GM12878 (cell line): ENCODE measurements at regions not wholly inside any gene's neighbourhood (a gene's known extent, or its start where the extent isn't known, plus 50 kb on each side); places are given as distances from the start of the nearest gene placed in this dataset.

Experiments used
- POU2F2 ChIP-seq: IDR thresholded peaks from 3 replicates; pipeline ENCODE4 v1.6.1; 2011; ENCODE audit warnings: low read depth, mild to moderate bottlenecking, low read length, borderline replicate concordance
- RFX5 ChIP-seq: IDR thresholded peaks from 2 replicates; pipeline ENCODE4 v1.6.1; 2011; ENCODE audit warnings: low read depth, low read length, improper control_type of control experiment
- SP1 ChIP-seq: IDR thresholded peaks from one replicate; pipeline ENCODE4 v1.6.1; 2011; ENCODE audit warnings: low read depth, low read length

DNA sequence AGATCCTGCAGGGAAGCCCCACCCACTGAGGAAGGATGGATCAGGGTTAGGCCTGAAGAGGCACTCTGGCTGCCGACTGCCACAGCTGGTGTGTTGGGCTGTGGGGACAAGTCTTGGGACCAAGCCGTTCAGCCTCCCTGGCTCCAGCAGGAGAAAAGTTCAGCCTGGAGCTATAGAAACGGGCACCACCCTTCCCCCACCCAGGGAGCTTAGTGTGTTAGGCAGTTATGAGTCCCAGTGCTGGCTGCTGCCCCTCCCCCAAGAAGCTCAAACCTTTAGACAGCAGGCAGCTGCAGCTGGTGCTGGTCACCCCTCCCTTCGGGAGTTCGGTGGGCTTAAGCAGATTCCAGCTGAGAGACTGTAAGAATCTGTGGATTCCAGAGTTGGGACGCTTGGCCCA is 447.1 kb upstream of the HS6ST1 start:
- TF ChIP-seq RFX5, result no peak
- TF ChIP-seq POU2F2, result no peak
- TF ChIP-seq SP1, result no peak
